RWPE1 (cell line): ENCODE measurements at regions not wholly inside any gene's neighbourhood (a gene's known extent, or its start where the extent isn't known, plus 50 kb on each side); places are given as distances from the start of the nearest gene placed in this dataset.

Source experiments
- CTCF ChIA-PET: fragments of 350-600 bp; sonication (Branson Sonifier 250); formaldehyde crosslinking; extraction: SDS; loops from one replicate; lab custom pipeline; 2021; lab: Yijun Ruan, JAX
- POLR2A ChIA-PET: fragments of 400-600 bp; formaldehyde crosslinking; extraction: SDS; loops from one replicate; lab custom pipeline; 2020; ENCODE audit warnings: antibody characterized with exemption; ENCODE audit not compliant: low non-redundant PET; lab: Yijun Ruan, JAX
- DNase-seq: peaks from one replicate; pipeline ENCODE4 v3.0.0; 2012; ENCODE audit warnings: low spot score
- H3K27ac ChIP-seq: fragments of 450-650 bp; 2 replicates; pipeline ENCODE4 v1.5.1; 2017
- CTCF ChIP-seq: fragments of 450-650 bp; conservative IDR thresholded peaks from 2 replicates; pipeline ENCODE4 v1.5.1; 2017; ENCODE audit warnings: low read depth, mild to moderate bottlenecking

- POLR2A ChIA-PET = no interaction called here
- peak; percentile 77 for DNase-seq
- CTCF ChIA-PET = interaction anchor here (0.5 to 0.9 kb wide), 2 partner anchors 163 to 836 kb away, joined by 3 to 4 read pairs; no protein-coding TSS in a partner anchor
- no peak for TF ChIP-seq CTCF
- H3K27ac ChIP-seq = peak overlapping the region; percentile 0; the same call in 1 of the 2 replicates
These were observed 171.0 kb downstream of the RPLP1 start for GRCh38 chr15:69623392-69624154.

- peak overlapping the region; percentile 0; the same call in 1 of the 2 replicates for H3K27ac ChIP-seq
- ChIA-PET CTCF (interaction anchor here (0.9 kb wide), 1 partner anchor 836 kb away, joined by 3 read pairs; no protein-coding TSS in a partner anchor), POLR2A (no interaction called here)
- peak; percentile 57 for DNase-seq
- TF ChIP-seq CTCF = no peak
These were observed 171.5 kb downstream of the RPLP1 start for GRCh38 chr15:69624155-69624520.

GRCh38 chr15:69624816-69625215 is 172.2 kb downstream of the RPLP1 start:
- ChIA-PET CTCF (no interaction called here), POLR2A (no interaction called here)
- no peak for DNase-seq
- no peak overlapping the region for H3K27ac ChIP-seq
- TF ChIP-seq CTCF = no peak

- H3K27ac ChIP-seq = no peak overlapping the region
- no peak for TF ChIP-seq CTCF
- ChIA-PET POLR2A (no interaction called here), CTCF (no interaction called here)
- DNase-seq = no peak
These were observed 172.7 kb downstream of the RPLP1 start for GRCh38 chr15:69625328-69625727.

- no peak for DNase-seq
- ChIA-PET CTCF (no interaction called here), POLR2A (no interaction called here)
- no peak for TF ChIP-seq CTCF
- no peak overlapping the region for H3K27ac ChIP-seq
These were observed 173.8 kb downstream of the RPLP1 start for GRCh38 chr15:69626095-69627066.

- CTCF ChIA-PET = no interaction called here
These were observed 175.0 kb downstream of the RPLP1 start for GRCh38 chr15:69627548-69628158.

More at GRCh38 chr15:69627548-69628158, 175.0 kb downstream of the RPLP1 start:
- no peak overlapping the region for H3K27ac ChIP-seq
- no peak for TF ChIP-seq CTCF
- DNase-seq = no peak
- POLR2A ChIA-PET = no interaction called here
